Suppressor macrophage treated with lipopolysaccharide for 4 hours (primary cell): ENCODE measurements at regions not wholly inside any gene's neighbourhood (a gene's known extent, or its start where the extent isn't known, plus 50 kb on each side); places are given as distances from the start of the nearest gene placed in this dataset.
"Not testable (repeated sequence)": the region's sequence is repeated elsewhere in the genome, so short reads cannot be mapped to it uniquely, and the experiment has no call there.

ENCODE experiments used
- DNase-seq: peaks from one replicate; pipeline ENCODE4 v3.0.0-alpha.2; 2020

- DNase-seq, result no peak
Observed at GRCh38 chr12:90683871-90684270, 271.1 kb downstream of the CCER1 start.

GRCh38 chr12:90682398-90682797 is 272.6 kb downstream of the CCER1 start:
- no peak for DNase-seq

- no peak for DNase-seq
Observed at GRCh38 chr12:90679674-90680073, 275.3 kb downstream of the CCER1 start.

- no peak for DNase-seq
Observed at GRCh38 chr12:90677552-90677951, 277.4 kb downstream of the CCER1 start.

- DNase-seq, result no peak
Observed at GRCh38 chr12:90677055-90677454, 277.9 kb downstream of the CCER1 start.

GRCh38 chr12:90675106-90675505 is 279.9 kb downstream of the CCER1 start:
- DNase-seq, result no peak

GRCh38 chr12:90672081-90672480 is 282.9 kb downstream of the CCER1 start:
- no peak for DNase-seq

GRCh38 chr12:90663949-90664348 is 291.0 kb downstream of the CCER1 start:
- not testable (repeated sequence) for DNase-seq

- no peak for DNase-seq
Observed at GRCh38 chr12:90659060-90659459, 295.9 kb downstream of the CCER1 start.

- DNase-seq, result no peak
Observed at GRCh38 chr12:90653040-90653439, 301.9 kb downstream of the CCER1 start.

GRCh38 chr12:90652280-90652679 is 302.7 kb downstream of the CCER1 start:
- no peak for DNase-seq

GRCh38 chr12:90645181-90645580 is 309.8 kb downstream of the CCER1 start:
- DNase-seq, result no peak

- no peak for DNase-seq
Observed at GRCh38 chr12:90631591-90632212, 323.3 kb downstream of the CCER1 start.

GRCh38 chr12:90630006-90630405 is 325.0 kb downstream of the CCER1 start:
- no peak for DNase-seq

GRCh38 chr12:90628213-90628612 is 326.8 kb downstream of the CCER1 start:
- no peak for DNase-seq

- no peak for DNase-seq
Observed at GRCh38 chr12:90627180-90627896, 327.6 kb downstream of the CCER1 start.

- DNase-seq, result no peak
Observed at GRCh38 chr12:90622431-90622830, 332.5 kb downstream of the CCER1 start.

GRCh38 chr12:90621927-90622326 is 333.0 kb downstream of the CCER1 start:
- no peak for DNase-seq

- no peak for DNase-seq
Observed at GRCh38 chr12:90619943-90620342, 335.0 kb downstream of the CCER1 start.

- no peak for DNase-seq
Observed at GRCh38 chr12:90618586-90618985, 336.4 kb downstream of the CCER1 start.

GRCh38 chr12:90611891-90612290 is 343.1 kb downstream of the CCER1 start:
- DNase-seq, result no peak

- DNase-seq, result no peak
Observed at GRCh38 chr12:90611048-90611447, 343.9 kb downstream of the CCER1 start.

- no peak for DNase-seq
Observed at GRCh38 chr12:90593596-90594295, 361.2 kb downstream of the CCER1 start.

GRCh38 chr12:90589956-90590355 is 365.0 kb downstream of the CCER1 start:
- no peak for DNase-seq
